Spleen (tissue), 7 donors: ENCODE measurements at regions not wholly inside any gene's neighbourhood (a gene's known extent, or its start where the extent isn't known, plus 50 kb on each side); places are given as distances from the start of the nearest gene placed in this dataset.
"Not testable (repeated sequence)": the region's sequence is repeated elsewhere in the genome, so short reads cannot be mapped to it uniquely, and the experiment has no call there.

ENCODE experiments used
- POLR2A ChIP-seq, 3 donors: fragments of 450-650 bp; IDR thresholded peaks; one replicate each; pipeline ENCODE4 v1.5.1; 2017; ENCODE audit warnings: antibody characterized with exemption in 3 of 3, mild to moderate bottlenecking in 1 of 3
- POLR2AphosphoS5 ChIP-seq, 3 donors: sonication (generic); formaldehyde crosslinking; IDR thresholded peaks; one replicate each; pipeline ENCODE4 v1.5.1; 2017; ENCODE audit warnings: antibody characterized with exemption in 3 of 3
- TF ChIP-seq, protein P1 (sequence below), 11 experiments: fragments of 200-600 bp in 7 of 11; fragments of 450-650 bp in 4 of 11; sonication (generic) in 4 of 11; IDR thresholded peaks in 8 of 11; conservative IDR thresholded peaks in 3 of 11; 1 replicate in 7 of 11; 2 replicates in 4 of 11; pipeline versions ENCODE4 v1.4.0 to v1.8.0; 2016 to 2021; ENCODE audit warnings: antibody characterized with exemption in 11 of 11, inconsistent platforms in 4 of 11, mild to moderate bottlenecking in 1 of 11
- donor health status: DM: no; HTN: no; CAD: no; lungs with moderate emphysema.
- donor health status: DM: no; HTN: no; CAD: no.
- donor health status: DM: no; HTN: no; CAD: no.

DNA sequence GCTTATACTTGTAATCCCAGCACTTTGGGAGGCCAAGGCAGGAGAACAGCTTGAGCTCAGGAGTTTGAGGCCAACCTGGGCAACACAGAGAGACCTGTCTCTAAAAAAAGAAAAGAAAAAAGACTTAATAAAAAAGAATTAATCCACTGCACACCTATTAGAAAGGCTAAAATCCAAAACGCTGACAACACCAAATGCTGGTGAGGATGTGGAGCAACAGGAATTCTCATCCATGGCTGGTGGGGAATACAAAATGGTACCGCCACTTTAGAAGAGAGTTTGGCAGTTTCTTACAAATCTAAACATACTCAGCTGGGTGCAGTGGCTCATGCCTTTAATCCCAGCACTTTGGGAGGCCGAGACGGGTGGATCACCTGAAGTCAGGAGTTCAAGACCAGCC, 110.0 kb upstream of the NDUFV2 start:
- not testable (repeated sequence) for TF ChIP-seq POLR2AphosphoS5, POLR2A (IDR thresholded peaks at IDR 0.05)
- TF ChIP-seq, protein P1, sequence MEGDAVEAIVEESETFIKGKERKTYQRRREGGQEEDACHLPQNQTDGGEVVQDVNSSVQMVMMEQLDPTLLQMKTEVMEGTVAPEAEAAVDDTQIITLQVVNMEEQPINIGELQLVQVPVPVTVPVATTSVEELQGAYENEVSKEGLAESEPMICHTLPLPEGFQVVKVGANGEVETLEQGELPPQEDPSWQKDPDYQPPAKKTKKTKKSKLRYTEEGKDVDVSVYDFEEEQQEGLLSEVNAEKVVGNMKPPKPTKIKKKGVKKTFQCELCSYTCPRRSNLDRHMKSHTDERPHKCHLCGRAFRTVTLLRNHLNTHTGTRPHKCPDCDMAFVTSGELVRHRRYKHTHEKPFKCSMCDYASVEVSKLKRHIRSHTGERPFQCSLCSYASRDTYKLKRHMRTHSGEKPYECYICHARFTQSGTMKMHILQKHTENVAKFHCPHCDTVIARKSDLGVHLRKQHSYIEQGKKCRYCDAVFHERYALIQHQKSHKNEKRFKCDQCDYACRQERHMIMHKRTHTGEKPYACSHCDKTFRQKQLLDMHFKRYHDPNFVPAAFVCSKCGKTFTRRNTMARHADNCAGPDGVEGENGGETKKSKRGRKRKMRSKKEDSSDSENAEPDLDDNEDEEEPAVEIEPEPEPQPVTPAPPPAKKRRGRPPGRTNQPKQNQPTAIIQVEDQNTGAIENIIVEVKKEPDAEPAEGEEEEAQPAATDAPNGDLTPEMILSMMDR (IDR thresholded peaks at IDR 0.05 in 8 of 11, conservative IDR thresholded peaks at IDR 0.05 in 3 of 11) = not testable (repeated sequence)
